ENCODE measurements at regions not wholly inside any gene's neighbourhood (a gene's known extent, or its start where the extent isn't known, plus 50 kb on each side); places are given as distances from the start of the nearest gene placed in this dataset.

DNA sequence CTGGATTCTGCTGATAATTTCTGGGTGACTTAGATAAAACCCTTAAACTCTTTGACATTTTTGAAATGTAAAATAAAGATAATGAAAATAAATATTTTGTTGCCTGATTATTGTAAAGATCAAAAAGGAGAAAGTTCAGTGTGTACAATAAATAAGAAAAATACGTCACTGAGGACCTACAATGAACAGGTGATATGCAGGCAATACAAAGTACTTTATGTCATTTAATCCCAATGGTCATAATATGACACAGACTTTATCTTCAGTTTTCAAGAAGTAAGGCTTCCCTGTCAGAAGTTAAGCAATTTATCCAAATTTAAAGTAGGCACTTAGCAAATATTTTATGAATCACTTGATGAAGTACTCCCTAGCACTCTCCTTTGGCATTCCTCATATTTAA is 532.8 kb downstream of the GBA3 start:
- TF ChIP-seq, protein P1, sequence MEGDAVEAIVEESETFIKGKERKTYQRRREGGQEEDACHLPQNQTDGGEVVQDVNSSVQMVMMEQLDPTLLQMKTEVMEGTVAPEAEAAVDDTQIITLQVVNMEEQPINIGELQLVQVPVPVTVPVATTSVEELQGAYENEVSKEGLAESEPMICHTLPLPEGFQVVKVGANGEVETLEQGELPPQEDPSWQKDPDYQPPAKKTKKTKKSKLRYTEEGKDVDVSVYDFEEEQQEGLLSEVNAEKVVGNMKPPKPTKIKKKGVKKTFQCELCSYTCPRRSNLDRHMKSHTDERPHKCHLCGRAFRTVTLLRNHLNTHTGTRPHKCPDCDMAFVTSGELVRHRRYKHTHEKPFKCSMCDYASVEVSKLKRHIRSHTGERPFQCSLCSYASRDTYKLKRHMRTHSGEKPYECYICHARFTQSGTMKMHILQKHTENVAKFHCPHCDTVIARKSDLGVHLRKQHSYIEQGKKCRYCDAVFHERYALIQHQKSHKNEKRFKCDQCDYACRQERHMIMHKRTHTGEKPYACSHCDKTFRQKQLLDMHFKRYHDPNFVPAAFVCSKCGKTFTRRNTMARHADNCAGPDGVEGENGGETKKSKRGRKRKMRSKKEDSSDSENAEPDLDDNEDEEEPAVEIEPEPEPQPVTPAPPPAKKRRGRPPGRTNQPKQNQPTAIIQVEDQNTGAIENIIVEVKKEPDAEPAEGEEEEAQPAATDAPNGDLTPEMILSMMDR (IDR thresholded peaks at IDR 0.05), result no peak
- TF ChIP-seq EZH2 (IDR thresholded peaks at IDR 0.05; ENCODE audit: borderline replicate concordance, insufficient read depth, low read depth, low read length, poor library complexity, severe bottlenecking), result no peak
